NCI-H2171 (cell line): ENCODE measurements at regions not wholly inside any gene's neighbourhood (a gene's known extent, or its start where the extent isn't known, plus 50 kb on each side); places are given as distances from the start of the nearest gene placed in this dataset.
A peak's percentile ranks its signal among the peaks of the same experiment; 100 is the strongest.

Source experiments
- DNase-seq: peaks from one replicate; lab custom pipeline; 2025; lab: John Stamatoyannopoulos, UW

- no peak for DNase-seq
Observed at GRCh38 chr5:9922719-9923118, 292.6 kb upstream of the TAS2R1 start.

- no peak for DNase-seq
Observed at GRCh38 chr5:9920697-9921096, 290.5 kb upstream of the TAS2R1 start.

GRCh38 chr5:9919306-9920030 lies 289.3 kb upstream of the TAS2R1 start:
- no peak for DNase-seq

- no peak for DNase-seq
Observed at GRCh38 chr5:9905661-9906060, 275.5 kb upstream of the TAS2R1 start.

- peak; percentile 97 for DNase-seq
Observed at GRCh38 chr5:9903801-9904200, 273.6 kb upstream of the TAS2R1 start.

GRCh38 chr5:9898319-9898718 lies 268.2 kb upstream of the TAS2R1 start:
- DNase-seq, result peak; percentile 62

- peak; percentile 10 for DNase-seq
Observed at GRCh38 chr5:9895302-9895645, 265.1 kb upstream of the TAS2R1 start.

GRCh38 chr5:9894571-9895301 lies 264.6 kb upstream of the TAS2R1 start:
- DNase-seq, result no peak

- DNase-seq, result no peak
Observed at GRCh38 chr5:9892696-9893095, 262.5 kb upstream of the TAS2R1 start.

- DNase-seq, result no peak
Observed at GRCh38 chr5:9889511-9889910, 259.4 kb upstream of the TAS2R1 start.

- no peak for DNase-seq
Observed at GRCh38 chr5:9888501-9888901, 258.4 kb upstream of the TAS2R1 start.

- DNase-seq, result no peak
Observed at GRCh38 chr5:9885164-9885563, 255.0 kb upstream of the TAS2R1 start.

GRCh38 chr5:9878206-9878605 lies 248.1 kb upstream of the TAS2R1 start:
- no peak for DNase-seq

GRCh38 chr5:9877488-9877887 lies 247.3 kb upstream of the TAS2R1 start:
- DNase-seq, result no peak

GRCh38 chr5:9876451-9876850 lies 246.3 kb upstream of the TAS2R1 start:
- DNase-seq, result no peak

- no peak for DNase-seq
Observed at GRCh38 chr5:9869616-9870288, 239.6 kb upstream of the TAS2R1 start.

- DNase-seq, result no peak
Observed at GRCh38 chr5:9865574-9865973, 235.4 kb upstream of the TAS2R1 start.

GRCh38 chr5:9864791-9865190 lies 234.6 kb upstream of the TAS2R1 start:
- no peak for DNase-seq

- no peak for DNase-seq
Observed at GRCh38 chr5:9863486-9863885, 233.3 kb upstream of the TAS2R1 start.

- DNase-seq, result no peak
Observed at GRCh38 chr5:9861666-9862256, 231.6 kb upstream of the TAS2R1 start.

GRCh38 chr5:9859808-9860207 lies 229.7 kb upstream of the TAS2R1 start:
- no peak for DNase-seq

- DNase-seq, result no peak
Observed at GRCh38 chr5:9858043-9858442, 227.9 kb upstream of the TAS2R1 start.

GRCh38 chr5:9853309-9853708 lies 223.2 kb upstream of the TAS2R1 start:
- no peak for DNase-seq
